ENCODE measurements at regions not wholly inside any gene's neighbourhood (a gene's known extent, or its start where the extent isn't known, plus 50 kb on each side); places are given as distances from the start of the nearest gene placed in this dataset.

DNA sequence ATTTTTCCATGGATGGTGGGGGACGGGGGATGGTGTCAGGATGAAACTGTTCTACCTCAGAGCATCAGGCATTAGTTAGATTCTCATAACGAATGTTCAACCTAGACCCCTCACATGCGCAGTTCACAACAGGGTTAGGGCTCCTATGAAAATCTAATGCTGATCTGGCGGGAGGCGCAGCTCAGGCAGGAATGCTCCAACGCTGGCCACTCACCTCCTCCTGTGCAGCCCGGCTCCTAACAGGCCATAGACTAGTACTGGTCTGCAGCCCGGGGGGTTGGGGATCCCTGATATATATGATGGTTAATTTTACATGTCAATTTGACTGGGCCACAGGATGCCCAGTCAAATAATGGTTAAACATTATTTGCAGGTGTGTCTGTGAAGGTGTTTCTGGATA lies 199.0 kb upstream of the NR4A3 start:
- no peak for DNase-seq (ENCODE audit: low read depth, low spot score)
- Histone ChIP-seq H3K27me3 (ENCODE audit: control insufficient read depth, insufficient read depth, low read length) (no peaks in the 10 kb centered on the region), H3K4me3 (ENCODE audit: low read depth, low read length) (no peak overlapping the region), H3K9me3 (ENCODE audit: control insufficient read depth, insufficient read depth, low read length) (no peaks in the 10 kb centered on the region), H3K27ac (ENCODE audit: low read depth, low read length) (no peak overlapping the region)
- ChIA-PET POLR2A (no interaction called here), CTCF (no interaction called here)
- TF ChIP-seq, protein P1, sequence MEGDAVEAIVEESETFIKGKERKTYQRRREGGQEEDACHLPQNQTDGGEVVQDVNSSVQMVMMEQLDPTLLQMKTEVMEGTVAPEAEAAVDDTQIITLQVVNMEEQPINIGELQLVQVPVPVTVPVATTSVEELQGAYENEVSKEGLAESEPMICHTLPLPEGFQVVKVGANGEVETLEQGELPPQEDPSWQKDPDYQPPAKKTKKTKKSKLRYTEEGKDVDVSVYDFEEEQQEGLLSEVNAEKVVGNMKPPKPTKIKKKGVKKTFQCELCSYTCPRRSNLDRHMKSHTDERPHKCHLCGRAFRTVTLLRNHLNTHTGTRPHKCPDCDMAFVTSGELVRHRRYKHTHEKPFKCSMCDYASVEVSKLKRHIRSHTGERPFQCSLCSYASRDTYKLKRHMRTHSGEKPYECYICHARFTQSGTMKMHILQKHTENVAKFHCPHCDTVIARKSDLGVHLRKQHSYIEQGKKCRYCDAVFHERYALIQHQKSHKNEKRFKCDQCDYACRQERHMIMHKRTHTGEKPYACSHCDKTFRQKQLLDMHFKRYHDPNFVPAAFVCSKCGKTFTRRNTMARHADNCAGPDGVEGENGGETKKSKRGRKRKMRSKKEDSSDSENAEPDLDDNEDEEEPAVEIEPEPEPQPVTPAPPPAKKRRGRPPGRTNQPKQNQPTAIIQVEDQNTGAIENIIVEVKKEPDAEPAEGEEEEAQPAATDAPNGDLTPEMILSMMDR (IDR thresholded peaks at IDR 0.05; ENCODE audit: low read depth, low read length) = no peak

DNA sequence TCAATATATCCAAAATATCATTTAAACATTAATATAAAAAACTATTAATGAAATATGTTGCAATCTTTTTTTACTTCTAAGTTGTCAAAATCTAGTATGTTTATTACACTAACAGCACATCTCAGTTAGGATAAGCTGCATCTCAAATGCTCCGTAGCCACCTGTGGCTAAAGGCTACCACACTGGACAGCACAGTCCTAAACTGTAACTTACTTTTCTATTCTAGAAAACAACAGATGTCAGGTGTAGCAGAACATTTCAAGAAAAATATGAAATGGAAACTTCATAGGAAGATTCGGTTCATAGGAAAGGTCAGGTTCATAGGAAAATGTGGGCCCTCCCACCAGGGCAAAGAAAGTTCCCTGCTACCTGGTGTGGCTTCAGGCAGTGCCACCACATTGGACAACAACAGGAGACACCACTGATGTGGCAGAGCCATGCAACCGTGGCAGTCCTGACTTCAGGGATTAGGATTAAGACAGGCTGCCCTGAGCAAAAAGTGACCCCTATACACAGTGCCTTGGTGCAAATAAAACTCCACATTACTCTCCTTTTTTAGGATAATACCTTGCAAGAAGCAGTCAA lies 197.8 kb upstream of the NR4A3 start:
- POLR2A ChIA-PET = no interaction called here
- TF ChIP-seq, protein P1 (IDR thresholded peaks at IDR 0.05; ENCODE audit: low read depth, low read length) = no peak
- Histone ChIP-seq H3K4me3 (ENCODE audit: low read depth, low read length) (no peak overlapping the region), H3K27ac (ENCODE audit: low read depth, low read length) (no peak overlapping the region), H3K9me3 (ENCODE audit: control insufficient read depth, insufficient read depth, low read length) (no peaks in the 10 kb centered on the region), H3K27me3 (ENCODE audit: control insufficient read depth, insufficient read depth, low read length) (no peaks in the 10 kb centered on the region)
- CTCF ChIA-PET = interaction anchor here (0.5 kb wide), 1 partner anchor 246 kb away, joined by 3 read pairs; no protein-coding TSS in a partner anchor
- no peak for DNase-seq (ENCODE audit: low read depth, low spot score)

DNA sequence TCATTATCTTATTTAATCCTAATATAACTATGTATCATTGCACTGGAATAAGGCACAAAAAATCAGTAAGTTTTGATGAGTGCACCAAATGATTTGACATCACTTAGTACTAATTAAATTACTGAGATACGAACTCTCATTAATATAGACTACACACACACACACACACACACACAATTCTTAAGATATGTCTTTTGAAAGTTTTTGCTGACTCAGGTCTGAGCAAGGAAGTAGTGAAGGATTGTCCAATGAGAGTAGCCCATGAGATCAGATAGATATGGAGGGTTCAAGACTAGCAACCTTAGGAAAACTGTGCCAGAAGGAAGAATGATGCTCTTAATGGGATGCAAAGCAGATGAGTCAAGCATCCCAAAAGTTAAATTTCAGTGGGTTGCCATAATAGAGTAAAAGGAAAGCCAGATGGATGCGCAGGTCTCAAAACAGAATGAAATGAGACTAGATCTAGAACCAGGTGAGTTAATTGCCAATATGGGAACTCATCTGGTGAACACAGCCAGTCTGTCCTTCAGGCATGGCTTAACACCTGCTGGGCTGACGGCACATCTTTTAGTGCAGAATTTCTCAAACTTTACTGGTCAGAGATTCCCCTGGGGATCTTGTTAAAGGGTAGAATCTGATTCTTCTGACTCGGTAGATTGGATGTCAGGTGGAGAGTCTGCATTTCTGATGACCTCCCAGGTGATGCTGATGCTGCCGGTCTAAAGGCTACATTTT lies 197.0 kb upstream of the NR4A3 start:
- H3K27ac ChIP-seq (ENCODE audit: low read depth, low read length) = no peak overlapping the region
- H3K27me3 ChIP-seq (ENCODE audit: control insufficient read depth, insufficient read depth, low read length) = no peaks in the 10 kb centered on the region
- DNase-seq (ENCODE audit: low read depth, low spot score) = no peak
- TF ChIP-seq, protein P1 (IDR thresholded peaks at IDR 0.05; ENCODE audit: low read depth, low read length) = no peak
- no peaks in the 10 kb centered on the region for H3K9me3 ChIP-seq (ENCODE audit: control insufficient read depth, insufficient read depth, low read length)
- no peak overlapping the region for H3K4me3 ChIP-seq (ENCODE audit: low read depth, low read length)
- ChIA-PET CTCF (no interaction called here), POLR2A (no interaction called here)

DNA sequence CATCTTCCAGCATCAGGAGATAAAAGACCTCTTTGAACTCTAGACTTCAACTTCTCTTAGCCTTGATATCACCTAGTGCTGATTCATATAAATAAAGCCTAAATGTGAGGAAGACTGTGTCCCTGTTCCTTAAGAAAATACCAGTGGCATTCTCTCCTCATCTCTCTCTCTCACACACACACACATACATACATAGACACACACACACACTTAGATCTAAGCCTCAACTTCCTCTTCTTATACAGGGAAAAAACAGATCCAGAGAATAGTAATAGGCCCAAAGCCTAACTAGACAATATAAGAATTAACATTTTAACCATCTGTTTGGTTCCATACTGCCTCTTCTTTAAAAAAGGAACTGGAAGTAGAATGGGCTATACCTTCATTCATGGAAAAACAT lies 195.3 kb upstream of the NR4A3 start:
- POLR2A ChIA-PET = no interaction called here
- Histone ChIP-seq H3K27me3 (ENCODE audit: control insufficient read depth, insufficient read depth, low read length) (no peaks in the 10 kb centered on the region), H3K9me3 (ENCODE audit: control insufficient read depth, insufficient read depth, low read length) (no peaks in the 10 kb centered on the region), H3K27ac (ENCODE audit: low read depth, low read length) (no peak overlapping the region), H3K4me3 (ENCODE audit: low read depth, low read length) (no peak overlapping the region)
- CTCF ChIA-PET = no interaction called here
- TF ChIP-seq, protein P1 (IDR thresholded peaks at IDR 0.05; ENCODE audit: low read depth, low read length) = no peak
- no peak for DNase-seq (ENCODE audit: low read depth, low spot score)

DNA sequence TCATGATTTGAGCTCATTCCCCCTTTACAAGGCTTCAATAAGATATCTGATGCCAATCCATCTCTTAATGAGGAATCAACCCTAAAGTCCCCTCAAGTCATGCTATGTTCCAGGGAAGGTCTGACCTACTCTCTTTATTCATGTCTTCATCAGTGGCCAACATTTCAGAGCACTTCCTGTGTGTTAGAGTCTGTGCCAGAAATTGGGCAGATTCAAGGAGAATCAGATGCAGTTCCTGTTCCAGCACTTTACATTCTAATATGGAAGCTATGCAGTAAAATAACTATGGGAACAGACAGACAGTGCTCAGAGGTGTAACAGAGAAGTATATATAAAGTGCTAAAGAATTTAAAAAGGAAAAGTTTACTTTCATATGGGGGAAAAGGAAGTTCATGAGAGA lies 193.4 kb upstream of the NR4A3 start:
- ChIA-PET POLR2A (no interaction called here), CTCF (no interaction called here)
- Histone ChIP-seq H3K27ac (ENCODE audit: low read depth, low read length) (no peak overlapping the region), H3K4me3 (ENCODE audit: low read depth, low read length) (no peak overlapping the region), H3K9me3 (ENCODE audit: control insufficient read depth, insufficient read depth, low read length) (no peaks in the 10 kb centered on the region), H3K27me3 (ENCODE audit: control insufficient read depth, insufficient read depth, low read length) (no peaks in the 10 kb centered on the region)
- no peak for DNase-seq (ENCODE audit: low read depth, low spot score)
- TF ChIP-seq, protein P1 (IDR thresholded peaks at IDR 0.05; ENCODE audit: low read depth, low read length) = no peak

Data from AG04450 (cell line).